ENCODE measurements at regions not wholly inside any gene's neighbourhood (a gene's known extent, or its start where the extent isn't known, plus 50 kb on each side); places are given as distances from the start of the nearest gene placed in this dataset.

DNA sequence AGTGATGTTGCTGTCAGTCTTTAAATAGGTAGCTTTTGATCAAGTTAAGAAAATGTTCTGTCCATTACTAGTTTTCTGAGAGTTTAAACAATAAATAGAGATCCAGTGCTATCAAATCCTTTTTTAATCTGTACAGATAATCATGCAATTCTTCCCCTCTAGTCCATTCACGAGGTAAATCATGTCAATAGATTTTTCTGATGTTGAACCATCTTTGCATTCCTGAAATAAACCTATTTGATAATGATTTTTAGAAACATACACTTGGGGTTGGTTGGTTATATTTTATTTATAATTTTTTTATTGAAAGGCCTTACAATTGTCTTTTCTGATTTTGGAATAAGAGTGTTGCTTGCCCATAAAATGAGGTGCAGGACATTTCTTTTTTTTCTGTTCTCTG is 95.0 kb downstream of the FAM53A start:
- no peak for TF ChIP-seq GATA2 (IDR thresholded peaks at IDR 0.05; ENCODE audit: low read depth, low read length)
- TF ChIP-seq GATA3 (IDR thresholded peaks at IDR 0.05; ENCODE audit: low read depth, low read length) = no peak

Data from SH-SY5Y (cell line).